G401.6 (cell line): ENCODE measurements at regions not wholly inside any gene's neighbourhood (a gene's known extent, or its start where the extent isn't known, plus 50 kb on each side); places are given as distances from the start of the nearest gene placed in this dataset.
"Not testable (repeated sequence)": the region's sequence is repeated elsewhere in the genome, so short reads cannot be mapped to it uniquely, and the experiment has no call there.

Experiments
- FAIRE-seq: peaks from 2 replicates; lab custom pipeline; 2012; peaks lifted over from hg19 to GRCh38; lab: Jason Lieb, UNC

GRCh38 chr6:137545073-137545472, 50.9 kb upstream of the OLIG3 start:
- no peak for FAIRE-seq

DNA sequence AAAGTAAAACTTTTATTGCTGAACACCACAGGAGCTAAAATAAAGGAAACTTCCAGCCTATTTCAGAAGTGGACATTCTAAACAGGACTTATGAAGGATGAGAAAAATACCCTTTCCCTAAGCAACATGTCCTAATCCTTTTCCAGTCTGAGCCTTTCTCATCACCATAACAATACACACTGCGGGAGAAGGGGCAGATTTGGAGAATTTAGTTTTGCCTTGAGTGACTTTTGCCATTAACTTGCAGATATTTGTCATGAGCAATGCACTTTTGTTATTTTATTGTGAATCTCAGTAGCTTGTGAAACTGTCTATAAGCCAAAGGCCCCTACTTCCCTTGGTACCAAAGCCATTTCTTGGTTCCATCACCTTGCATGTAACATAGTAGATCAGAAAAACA, 53.0 kb upstream of the OLIG3 start:
- no peak for FAIRE-seq

GRCh38 chr6:137547601-137548000, 53.4 kb upstream of the OLIG3 start:
- FAIRE-seq: no peak

DNA sequence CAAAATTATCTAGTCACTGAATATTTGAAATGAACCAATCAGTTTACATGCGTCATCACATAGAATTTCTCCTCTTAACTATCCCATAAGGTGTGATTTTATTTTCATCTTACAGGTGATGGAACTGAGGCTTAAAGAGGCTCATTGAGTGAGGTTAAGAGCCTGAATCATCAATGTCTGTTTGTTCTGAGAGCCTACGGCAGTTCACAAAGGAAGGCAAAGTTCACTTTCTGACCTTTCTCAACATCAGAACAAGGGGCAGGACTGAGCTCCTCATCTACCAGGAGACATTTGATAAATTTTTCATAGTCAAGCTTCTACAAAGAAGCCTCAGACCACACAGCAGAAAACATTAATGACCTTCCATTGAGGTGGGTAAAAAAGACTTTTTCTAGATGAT, 54.9 kb upstream of the OLIG3 start:
- FAIRE-seq: no peak

- FAIRE-seq: no peak
Measured at GRCh38 chr6:137550535-137550934, 56.3 kb upstream of the OLIG3 start.

GRCh38 chr6:137552146-137552545, 58.0 kb upstream of the OLIG3 start:
- no peak for FAIRE-seq

- FAIRE-seq: no peak
Measured at GRCh38 chr6:137552809-137553208, 58.6 kb upstream of the OLIG3 start.

- FAIRE-seq: not testable (repeated sequence)
Measured at GRCh38 chr6:137559521-137560183, 65.5 kb upstream of the OLIG3 start.

GRCh38 chr6:137560184-137560563, 66.0 kb upstream of the OLIG3 start:
- no peak for FAIRE-seq

- FAIRE-seq: no peak
Measured at GRCh38 chr6:137568067-137568466, 73.9 kb upstream of the OLIG3 start.

- no peak for FAIRE-seq
Measured at GRCh38 chr6:137570393-137570792, 76.2 kb upstream of the OLIG3 start.

DNA sequence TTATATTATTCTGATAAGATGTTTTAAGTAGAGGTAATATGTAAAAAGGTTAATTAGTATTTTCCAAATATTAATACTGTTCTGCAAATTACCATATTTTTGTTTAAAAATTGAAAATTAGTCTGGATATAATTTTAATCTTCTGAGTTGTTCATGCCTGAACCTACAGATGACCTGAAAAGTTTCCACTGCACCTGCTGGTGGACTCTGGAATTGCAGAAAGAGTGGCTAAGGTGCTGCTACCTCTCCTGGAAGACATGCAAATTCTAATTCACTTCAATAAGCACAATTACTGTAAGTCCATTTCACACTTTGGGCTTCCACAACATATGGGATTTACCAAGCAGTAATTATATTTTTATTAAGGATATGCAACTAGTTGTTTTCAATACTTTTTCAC, 77.7 kb upstream of the OLIG3 start:
- FAIRE-seq: peak; percentile 79

DNA sequence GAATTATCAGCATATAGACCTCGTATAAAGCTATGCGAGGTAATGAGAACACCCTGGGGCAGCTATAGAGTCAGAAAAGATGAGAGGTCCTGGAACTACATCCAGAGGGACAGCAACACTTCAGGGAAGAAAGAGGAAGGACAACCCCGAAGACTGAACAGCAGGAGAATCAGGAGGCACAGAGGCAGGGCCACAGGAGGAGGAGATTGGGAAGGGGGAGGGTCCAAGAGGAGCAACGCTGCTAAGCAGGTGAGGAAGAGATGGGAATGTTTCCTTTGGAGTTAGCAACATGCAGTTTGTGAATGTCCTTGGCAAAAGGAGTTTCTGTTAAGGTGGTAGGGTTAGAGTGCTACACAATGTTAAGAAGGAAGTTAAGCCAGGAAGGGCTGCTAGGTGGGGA, 79.5 kb upstream of the OLIG3 start:
- no peak for FAIRE-seq

- no peak for FAIRE-seq
Measured at GRCh38 chr6:137579612-137580011, 85.4 kb upstream of the OLIG3 start.

DNA sequence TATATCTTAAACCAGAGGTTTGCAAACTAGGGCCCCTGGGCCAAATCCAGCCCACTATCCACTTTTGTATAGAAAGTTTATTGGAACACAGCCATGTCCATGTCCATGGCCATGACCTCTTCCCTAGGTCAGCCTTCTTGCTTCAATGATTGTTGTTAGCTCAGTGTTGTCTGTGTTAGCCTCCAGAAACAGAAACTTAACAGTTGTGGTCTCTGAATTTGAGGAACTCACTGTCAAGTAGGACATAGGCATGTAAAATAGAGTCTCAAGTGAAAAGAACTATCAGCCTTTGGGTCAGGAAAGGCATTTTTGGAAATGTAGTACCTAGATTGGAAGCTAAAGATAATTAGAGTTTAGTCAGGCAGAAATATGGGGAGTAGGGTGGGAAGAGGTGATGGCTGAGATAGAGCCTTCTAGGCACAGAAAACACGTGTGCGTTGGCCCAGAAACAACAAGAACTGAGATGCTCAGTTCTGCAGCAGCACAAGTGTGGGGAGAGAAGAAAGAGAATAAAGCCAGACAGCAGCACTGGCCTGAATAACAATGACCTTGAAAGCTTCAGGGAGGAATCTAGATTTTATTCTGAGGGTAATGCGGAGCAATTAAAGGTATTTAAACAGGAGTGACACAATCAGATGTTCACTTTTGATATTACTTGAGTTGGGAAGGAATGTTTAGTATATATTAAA, 87.0 kb upstream of the OLIG3 start:
- no peak for FAIRE-seq

GRCh38 chr6:137583519-137583918, 89.3 kb upstream of the OLIG3 start:
- not testable (repeated sequence) for FAIRE-seq

GRCh38 chr6:137588472-137588871, 94.3 kb upstream of the OLIG3 start:
- FAIRE-seq: no peak

GRCh38 chr6:137589067-137589848, 95.1 kb upstream of the OLIG3 start:
- FAIRE-seq: no peak

DNA sequence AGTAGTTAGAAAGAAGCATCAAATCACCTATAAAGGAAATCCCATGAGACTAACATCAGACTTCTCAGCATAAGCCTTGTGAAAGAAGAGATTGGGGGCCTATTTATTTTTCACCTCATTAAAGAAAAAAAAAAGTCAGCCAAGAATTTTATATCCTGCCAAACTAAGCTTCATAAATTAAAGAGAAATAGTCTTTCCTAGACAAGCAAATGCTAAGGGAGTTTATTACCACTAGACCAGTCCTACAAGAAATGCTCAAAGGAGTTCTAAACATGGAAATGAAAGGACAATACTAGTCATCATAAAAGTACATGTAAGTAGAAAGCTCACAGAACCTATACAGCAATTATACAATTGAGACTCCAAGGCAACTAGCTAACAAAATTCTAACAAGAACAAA, 96.5 kb upstream of the OLIG3 start:
- no peak for FAIRE-seq

- no peak for FAIRE-seq
Measured at GRCh38 chr6:137601471-137601870, 107.3 kb upstream of the OLIG3 start.

- no peak for FAIRE-seq
Measured at GRCh38 chr6:137602313-137603197, 108.4 kb upstream of the OLIG3 start.

- no peak for FAIRE-seq
Measured at GRCh38 chr6:137610702-137611101, 116.5 kb upstream of the OLIG3 start.
